ENCODE measurements at regions not wholly inside any gene's neighbourhood (a gene's known extent, or its start where the extent isn't known, plus 50 kb on each side); places are given as distances from the start of the nearest gene placed in this dataset.

DNA sequence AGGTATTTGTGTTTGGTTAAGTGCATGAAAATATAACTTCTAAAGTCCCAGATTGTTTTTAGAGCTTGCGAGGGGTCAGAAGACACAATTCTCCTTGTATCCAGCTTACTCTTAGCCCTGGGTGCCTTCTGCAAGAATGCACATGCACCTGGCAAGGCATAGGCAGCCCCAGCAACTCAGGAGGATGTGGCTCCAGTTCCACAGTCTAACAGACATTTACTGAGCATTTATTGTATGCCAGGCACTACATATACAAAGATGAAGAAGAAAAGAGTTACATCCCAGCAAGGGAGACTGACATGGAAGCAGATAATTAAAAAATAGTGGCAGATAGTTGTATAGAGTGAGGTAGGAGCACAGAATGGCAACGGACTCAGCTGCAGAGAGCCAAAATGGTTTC is 101.1 kb upstream of the FRY start:
- H3K27me3 ChIP-seq = no peaks in the 10 kb centered on the region
- TF ChIP-seq, protein P1, sequence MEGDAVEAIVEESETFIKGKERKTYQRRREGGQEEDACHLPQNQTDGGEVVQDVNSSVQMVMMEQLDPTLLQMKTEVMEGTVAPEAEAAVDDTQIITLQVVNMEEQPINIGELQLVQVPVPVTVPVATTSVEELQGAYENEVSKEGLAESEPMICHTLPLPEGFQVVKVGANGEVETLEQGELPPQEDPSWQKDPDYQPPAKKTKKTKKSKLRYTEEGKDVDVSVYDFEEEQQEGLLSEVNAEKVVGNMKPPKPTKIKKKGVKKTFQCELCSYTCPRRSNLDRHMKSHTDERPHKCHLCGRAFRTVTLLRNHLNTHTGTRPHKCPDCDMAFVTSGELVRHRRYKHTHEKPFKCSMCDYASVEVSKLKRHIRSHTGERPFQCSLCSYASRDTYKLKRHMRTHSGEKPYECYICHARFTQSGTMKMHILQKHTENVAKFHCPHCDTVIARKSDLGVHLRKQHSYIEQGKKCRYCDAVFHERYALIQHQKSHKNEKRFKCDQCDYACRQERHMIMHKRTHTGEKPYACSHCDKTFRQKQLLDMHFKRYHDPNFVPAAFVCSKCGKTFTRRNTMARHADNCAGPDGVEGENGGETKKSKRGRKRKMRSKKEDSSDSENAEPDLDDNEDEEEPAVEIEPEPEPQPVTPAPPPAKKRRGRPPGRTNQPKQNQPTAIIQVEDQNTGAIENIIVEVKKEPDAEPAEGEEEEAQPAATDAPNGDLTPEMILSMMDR (IDR thresholded peaks at IDR 0.05) = no peak
- DNase-seq = no peak
- H3K9me3 ChIP-seq = no peaks in the 10 kb centered on the region
- ATAC-seq = no peak
- H3K36me3 ChIP-seq = no peaks in the 10 kb centered on the region
- no peak overlapping the region for H3K27ac ChIP-seq
- intact Hi-C loops (cut with DNase I) = no loop called here
- no peak overlapping the region for H3K4me3 ChIP-seq
- H3K4me1 ChIP-seq = no peaks in the 10 kb centered on the region

DNA sequence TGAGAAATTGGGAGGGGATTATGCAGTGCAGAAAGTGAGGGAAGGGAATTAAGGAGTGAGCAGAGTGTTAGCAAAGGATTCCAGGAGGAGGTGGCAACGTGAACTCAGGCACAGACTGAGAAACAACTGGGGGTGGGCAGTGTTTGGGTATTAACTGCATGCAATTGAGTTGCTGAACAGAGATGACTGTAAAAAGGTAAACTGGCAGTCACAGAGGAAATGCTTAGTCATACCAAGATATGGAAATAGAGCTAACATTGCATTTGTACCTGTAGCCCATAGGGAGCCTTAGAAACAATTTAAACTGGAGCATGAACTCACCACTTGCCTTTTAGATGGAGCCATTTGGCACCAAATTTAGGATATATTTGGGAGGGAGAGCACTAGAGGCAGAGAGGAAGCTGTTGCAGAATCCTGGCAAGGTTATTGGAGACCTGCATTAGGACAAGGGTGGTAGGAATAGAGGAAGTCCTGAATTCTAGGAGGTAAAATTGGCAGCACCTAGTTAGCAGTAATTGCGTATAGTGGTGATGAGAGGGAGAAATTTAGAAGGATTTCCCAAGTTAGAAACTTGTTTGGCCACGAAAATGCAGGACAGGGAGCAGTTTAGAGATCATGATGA is 100.6 kb upstream of the FRY start:
- Histone ChIP-seq H3K4me3 (no peak overlapping the region), H3K4me1 (no peaks in the 10 kb centered on the region), H3K36me3 (no peaks in the 10 kb centered on the region), H3K9me3 (no peaks in the 10 kb centered on the region), H3K27me3 (no peaks in the 10 kb centered on the region), H3K27ac (no peak overlapping the region)
- TF ChIP-seq, protein P1 (IDR thresholded peaks at IDR 0.05) = no peak
- ATAC-seq (no peak), DNase-seq (no peak)
- intact Hi-C loops (cut with DNase I) = no loop called here

DNA sequence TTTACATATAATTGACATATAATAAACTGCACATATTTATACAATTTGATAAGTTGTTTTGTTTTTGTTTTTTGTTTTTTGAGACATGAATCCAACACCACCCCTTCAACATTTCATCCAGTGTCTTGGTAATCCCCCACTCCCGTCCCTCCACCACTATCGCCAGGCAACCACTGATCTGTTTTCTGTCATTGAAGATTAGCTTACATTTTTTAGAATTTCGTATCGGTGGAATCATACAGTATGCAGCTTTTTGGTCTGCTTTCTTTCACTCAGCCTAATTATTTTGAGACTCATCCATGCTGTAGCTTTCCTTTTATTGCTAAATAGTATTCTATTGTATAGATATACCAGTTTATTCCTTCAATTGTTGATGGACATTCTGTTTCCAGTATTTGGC is 94.1 kb upstream of the FRY start:
- intact Hi-C loops (cut with DNase I) = no loop called here
- Histone ChIP-seq H3K27me3 (no peaks in the 10 kb centered on the region), H3K36me3 (no peaks in the 10 kb centered on the region), H3K9me3 (no peaks in the 10 kb centered on the region), H3K4me1 (no peaks in the 10 kb centered on the region), H3K4me3 (no peak overlapping the region), H3K27ac (no peak overlapping the region)
- ATAC-seq (no peak), DNase-seq (no peak)
- TF ChIP-seq, protein P1 (IDR thresholded peaks at IDR 0.05) = no peak

DNA sequence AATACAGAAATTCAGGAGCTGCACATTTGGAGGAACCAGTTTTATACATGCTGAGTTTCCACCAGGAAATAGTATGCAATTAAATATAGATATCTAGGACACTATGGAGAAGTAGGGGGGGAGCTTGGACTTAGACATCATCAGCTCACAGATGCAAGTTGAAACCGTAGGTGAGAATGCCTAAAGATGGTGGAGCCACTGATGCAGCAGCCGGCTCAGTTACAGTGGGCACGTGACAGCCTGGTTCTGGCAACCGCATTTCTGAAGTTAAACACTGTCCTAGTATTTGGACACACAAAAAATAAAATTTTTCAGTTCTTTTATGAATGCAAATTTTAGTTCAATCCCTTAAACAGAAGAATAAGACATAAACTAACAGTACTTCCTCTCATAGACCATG is 91.5 kb upstream of the FRY start:
- H3K4me1 ChIP-seq = peaks cover 11% of the 10 kb centered on the region
- intact Hi-C loops (cut with DNase I) = no loop called here
- no peaks in the 10 kb centered on the region for H3K27me3 ChIP-seq
- DNase-seq = no peak
- ATAC-seq = no peak
- H3K9me3 ChIP-seq = no peaks in the 10 kb centered on the region
- H3K4me3 ChIP-seq = no peak overlapping the region
- H3K36me3 ChIP-seq = no peaks in the 10 kb centered on the region
- H3K27ac ChIP-seq = no peak overlapping the region
- TF ChIP-seq, protein P1 (IDR thresholded peaks at IDR 0.05) = no peak

DNA sequence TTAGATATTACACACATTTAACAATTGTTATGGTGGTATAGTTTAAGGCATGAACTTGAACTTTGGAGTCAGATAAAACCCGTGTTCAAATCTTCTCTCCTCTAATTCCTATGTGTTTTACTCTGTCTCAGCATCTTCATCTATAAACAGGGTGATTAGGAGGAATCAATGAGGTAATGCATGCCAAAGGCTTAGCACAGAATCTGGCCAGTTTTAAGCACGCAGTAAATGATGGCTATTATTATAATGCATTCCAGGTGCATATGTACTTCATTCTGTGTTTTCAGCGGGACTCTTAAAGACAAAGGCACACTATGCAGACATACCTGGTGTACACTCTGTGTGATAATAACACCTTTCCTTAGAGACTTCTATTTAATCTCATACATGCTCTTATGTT is 88.0 kb upstream of the FRY start:
- intact Hi-C loops (cut with DNase I) = no loop called here
- Histone ChIP-seq H3K9me3 (no peaks in the 10 kb centered on the region), H3K4me3 (no peak overlapping the region), H3K27ac (no peak overlapping the region), H3K27me3 (no peaks in the 10 kb centered on the region), H3K36me3 (no peaks in the 10 kb centered on the region), H3K4me1 (peaks cover 18% of the 10 kb centered on the region)
- ATAC-seq (no peak), DNase-seq (no peak)
- TF ChIP-seq, protein P1 (IDR thresholded peaks at IDR 0.05) = no peak

All from upper lobe of right lung (tissue), 1 donor.